ENCODE measurements at regions not wholly inside any gene's neighbourhood (a gene's known extent, or its start where the extent isn't known, plus 50 kb on each side); places are given as distances from the start of the nearest gene placed in this dataset.

DNA sequence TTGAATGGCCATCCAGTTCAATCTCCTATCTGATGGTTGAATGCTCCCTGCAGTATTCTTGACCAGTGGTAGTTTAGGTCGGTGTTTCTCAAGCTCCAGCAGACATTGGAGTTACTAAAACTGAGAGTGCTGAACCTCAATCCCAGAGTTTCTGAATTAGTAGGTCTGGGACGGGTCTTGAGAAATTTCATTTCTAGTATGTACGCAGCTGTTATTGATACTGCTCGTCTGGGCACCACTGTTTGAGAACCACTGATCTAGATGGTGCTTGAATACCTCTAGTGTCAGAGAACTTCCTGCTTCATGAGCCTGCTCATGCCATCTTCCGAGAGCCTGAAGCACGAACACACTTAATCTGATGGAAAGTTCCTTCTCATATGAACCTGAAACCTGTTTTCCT, 99.4 kb upstream of the CREB5 start:
- DNase-seq = no peak
- in situ Hi-C loops (cut with HindIII; ENCODE audit: low pct_ligation_motif_present, low sequenced_read_pairs) = no loop called here
- no peak for TF ChIP-seq CTCF (IDR thresholded peaks at IDR 0.05; ENCODE audit: low read depth, low read length, missing control alignments)
- Histone ChIP-seq H3K4me3 (ENCODE audit: low read depth, low read length) (no peak overlapping the region), H3K27ac (no peak overlapping the region), H3K27me3 (replicated peaks) (peaks cover 19% of the 10 kb centered on the region), H3K36me3 (replicated peaks) (no peaks in the 10 kb centered on the region)

GRCh38 chr7:28314841-28315240, 97.5 kb upstream of the CREB5 start:
- TF ChIP-seq CTCF (IDR thresholded peaks at IDR 0.05; ENCODE audit: low read depth, low read length, missing control alignments) = no peak
- Histone ChIP-seq H3K27me3 (replicated peaks) (peaks cover 19% of the 10 kb centered on the region), H3K36me3 (replicated peaks) (no peaks in the 10 kb centered on the region), H3K27ac (no peak overlapping the region), H3K4me3 (ENCODE audit: low read depth, low read length) (no peak overlapping the region)
- in situ Hi-C loops (cut with HindIII; ENCODE audit: low pct_ligation_motif_present, low sequenced_read_pairs) = no loop called here
- no peak for DNase-seq

- TF ChIP-seq CTCF (IDR thresholded peaks at IDR 0.05; ENCODE audit: low read depth, low read length, missing control alignments) = no peak
- H3K4me3 ChIP-seq (ENCODE audit: low read depth, low read length) = no peak overlapping the region
These were observed 96.5 kb upstream of the CREB5 start for GRCh38 chr7:28315565-28316410.

DNA sequence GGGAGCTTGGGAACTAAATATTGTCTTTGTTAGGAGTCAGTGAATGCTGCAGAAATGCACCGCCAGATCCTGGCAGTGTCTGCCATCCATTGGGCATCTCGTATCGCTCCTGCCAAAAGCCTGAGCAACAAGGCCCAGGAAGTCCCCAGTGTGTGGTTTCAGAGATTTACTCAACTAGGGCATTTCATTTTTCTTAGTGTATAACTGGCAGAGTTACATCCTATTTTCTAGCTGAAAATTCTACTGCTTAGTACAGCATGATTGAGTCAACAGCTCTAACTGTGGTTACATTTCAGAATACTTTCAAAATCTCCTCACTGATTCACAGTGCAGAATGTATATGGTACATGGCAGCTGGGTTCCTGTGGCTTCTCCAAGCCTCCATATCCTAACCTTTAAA, 95.8 kb upstream of the CREB5 start:
- Histone ChIP-seq H3K36me3 (replicated peaks) (no peaks in the 10 kb centered on the region), H3K27me3 (replicated peaks) (peaks cover 18% of the 10 kb centered on the region), H3K4me3 (ENCODE audit: low read depth, low read length) (no peak overlapping the region), H3K27ac (no peak overlapping the region)
- no peak for DNase-seq
- TF ChIP-seq CTCF (IDR thresholded peaks at IDR 0.05; ENCODE audit: low read depth, low read length, missing control alignments) = no peak
- in situ Hi-C loops (cut with HindIII; ENCODE audit: low pct_ligation_motif_present, low sequenced_read_pairs) = no loop called here

More at GRCh38 chr7:28315565-28316410, 96.5 kb upstream of the CREB5 start:
- Histone ChIP-seq H3K36me3 (replicated peaks) (no peaks in the 10 kb centered on the region), H3K27ac (no peak overlapping the region), H3K27me3 (replicated peaks) (peaks cover 19% of the 10 kb centered on the region)
- DNase-seq = no peak
- in situ Hi-C loops (cut with HindIII; ENCODE audit: low pct_ligation_motif_present, low sequenced_read_pairs) = no loop called here

- Histone ChIP-seq H3K4me3 (ENCODE audit: low read depth, low read length) (no peak overlapping the region), H3K27me3 (replicated peaks) (peaks cover 9% of the 10 kb centered on the region), H3K27ac (no peak overlapping the region), H3K36me3 (replicated peaks) (no peaks in the 10 kb centered on the region)
- in situ Hi-C loops (cut with HindIII; ENCODE audit: low pct_ligation_motif_present, low sequenced_read_pairs) = no loop called here
- TF ChIP-seq CTCF (IDR thresholded peaks at IDR 0.05; ENCODE audit: low read depth, low read length, missing control alignments) = no peak
- DNase-seq = no peak
These were observed 94.1 kb upstream of the CREB5 start for GRCh38 chr7:28318101-28318762.

Data from brain microvascular endothelial cell (primary cell).